Limb (tissue), 2 donors: ENCODE measurements at regions not wholly inside any gene's neighbourhood (a gene's known extent, or its start where the extent isn't known, plus 50 kb on each side); places are given as distances from the start of the nearest gene placed in this dataset.
"Not testable (repeated sequence)": the region's sequence is repeated elsewhere in the genome, so short reads cannot be mapped to it uniquely, and the experiment has no call there.

ENCODE experiments used
- DNase-seq, 2 donors: peaks; one replicate each; pipeline ENCODE4 v3.0.0-alpha.2; 2016; ENCODE audit errors: extremely low spot score in 2 of 2

- no peak for DNase-seq
Observed at GRCh38 chr5:136491806-136492205, 126.5 kb upstream of the TRPC7 start.

GRCh38 chr5:136484808-136485325, 119.5 kb upstream of the TRPC7 start:
- DNase-seq, result no peak

- no peak for DNase-seq
Observed at GRCh38 chr5:136482206-136482605, 116.9 kb upstream of the TRPC7 start.

- no peak for DNase-seq
Observed at GRCh38 chr5:136474466-136474865, 109.1 kb upstream of the TRPC7 start.

GRCh38 chr5:136467632-136468031, 102.3 kb upstream of the TRPC7 start:
- DNase-seq, result no peak

GRCh38 chr5:136466041-136466415, 100.7 kb upstream of the TRPC7 start:
- peak in 1 of 2 donors; percentile 11 for DNase-seq

- DNase-seq, result no peak
Observed at GRCh38 chr5:136458481-136458880, 93.1 kb upstream of the TRPC7 start.

GRCh38 chr5:136457390-136458013, 92.2 kb upstream of the TRPC7 start:
- DNase-seq, result peak in 1 of 2 donors; percentile 41

GRCh38 chr5:136455409-136455808, 90.1 kb upstream of the TRPC7 start:
- DNase-seq, result no peak

GRCh38 chr5:136453986-136454758, 88.8 kb upstream of the TRPC7 start:
- no peak for DNase-seq

- DNase-seq, result no peak
Observed at GRCh38 chr5:136453199-136453598, 87.9 kb upstream of the TRPC7 start.

- not testable (repeated sequence) for DNase-seq
Observed at GRCh38 chr5:136447576-136447975, 82.2 kb upstream of the TRPC7 start.

GRCh38 chr5:136446565-136446964, 81.2 kb upstream of the TRPC7 start:
- DNase-seq, result no peak

GRCh38 chr5:136444099-136444498, 78.8 kb upstream of the TRPC7 start:
- not testable (repeated sequence) for DNase-seq

GRCh38 chr5:136439367-136439766, 74.0 kb upstream of the TRPC7 start:
- no peak for DNase-seq

- DNase-seq, result no peak
Observed at GRCh38 chr5:136435946-136436543, 70.7 kb upstream of the TRPC7 start.

- no peak for DNase-seq
Observed at GRCh38 chr5:136434795-136435194, 69.5 kb upstream of the TRPC7 start.

- no peak for DNase-seq
Observed at GRCh38 chr5:136432705-136433104, 67.4 kb upstream of the TRPC7 start.

GRCh38 chr5:136430081-136430480, 64.7 kb upstream of the TRPC7 start:
- DNase-seq, result no peak

- no peak for DNase-seq
Observed at GRCh38 chr5:136427426-136427825, 62.1 kb upstream of the TRPC7 start.

- no peak for DNase-seq
Observed at GRCh38 chr5:136425921-136426320, 60.6 kb upstream of the TRPC7 start.

GRCh38 chr5:136424835-136425584, 59.7 kb upstream of the TRPC7 start:
- DNase-seq, result peak; percentile 46 to 83
